ENCODE measurements at regions not wholly inside any gene's neighbourhood (a gene's known extent, or its start where the extent isn't known, plus 50 kb on each side); places are given as distances from the start of the nearest gene placed in this dataset.

DNA sequence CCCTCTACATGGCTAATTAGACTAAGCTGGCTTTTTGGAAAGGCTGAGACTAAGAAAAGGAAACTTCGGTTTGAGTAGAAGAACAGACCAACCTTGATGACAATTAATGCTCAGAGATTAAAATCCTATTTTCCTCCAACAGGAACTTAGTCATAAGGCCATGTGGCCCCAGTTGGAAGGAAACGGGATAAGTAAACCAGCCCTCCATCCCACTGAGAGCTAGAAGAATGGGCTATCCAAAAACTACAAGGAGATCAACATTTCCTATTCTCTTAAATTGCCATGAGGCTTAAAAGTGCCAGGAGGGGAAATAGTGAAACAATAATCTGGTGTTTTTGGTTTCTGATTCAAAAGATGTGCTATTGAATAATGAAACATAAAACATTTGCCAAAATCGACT is 216.6 kb downstream of the PAX3 start:
- Mint-ChIP-seq H3K27me3 (ENCODE audit: low read depth in 3 of 3) (peaks cover 0 to 6% (median 3%) of the 10 kb centered on the region in 3 donors), H3K4me1 (no peaks in the 10 kb centered on the region), H3K36me3 (no peaks in the 10 kb centered on the region), H3K27ac (no peak overlapping the region), H3K9me3 (peaks cover 0 to 5% (median 4%) of the 10 kb centered on the region in 7 donors), H3K4me3 (no peak overlapping the region)
- Histone ChIP-seq H3K4me2 (replicated peaks; ENCODE audit: extremely low read depth, low read length, poor library complexity, severe bottlenecking) (no peak overlapping the region), H3K9me3 (replicated peaks in 1 of 2; ENCODE audit: control insufficient read depth in 1 of 2, insufficient read depth in 1 of 2, low read length in 2 of 2) (no peaks in the 10 kb centered on the region), H3K27ac (ENCODE audit: low read depth in 1 of 2, low read length in 2 of 2) (no peak overlapping the region), H3K27me3 (ENCODE audit: control insufficient read depth in 2 of 2, insufficient read depth in 2 of 2, low read length in 2 of 2) (no peaks in the 10 kb centered on the region), H3K9ac (ENCODE audit: insufficient read depth, low read length, poor library complexity, severe bottlenecking) (no peak overlapping the region), H3K36me3 (replicated peaks in 1 of 2; ENCODE audit: control insufficient read depth in 1 of 2, insufficient read depth in 2 of 2, low read length in 2 of 2) (no peaks in the 10 kb centered on the region), H3K4me1 (ENCODE audit: control insufficient read depth in 1 of 2, insufficient read depth in 2 of 2, low read length in 2 of 2) (no peaks in the 10 kb centered on the region), H3K79me2 (ENCODE audit: insufficient read depth, low read length) (no peaks in the 10 kb centered on the region), H3K4me3 (replicated peaks in 1 of 3; ENCODE audit: low read depth in 2 of 3, low read length in 3 of 3) (no peak overlapping the region), H4K20me1 (ENCODE audit: insufficient read depth, low read length) (no peaks in the 10 kb centered on the region), H2AFZ (ENCODE audit: insufficient read depth, low read depth, low read length, poor library complexity, severe bottlenecking) (no peak overlapping the region)
- TF ChIP-seq, protein P1, sequence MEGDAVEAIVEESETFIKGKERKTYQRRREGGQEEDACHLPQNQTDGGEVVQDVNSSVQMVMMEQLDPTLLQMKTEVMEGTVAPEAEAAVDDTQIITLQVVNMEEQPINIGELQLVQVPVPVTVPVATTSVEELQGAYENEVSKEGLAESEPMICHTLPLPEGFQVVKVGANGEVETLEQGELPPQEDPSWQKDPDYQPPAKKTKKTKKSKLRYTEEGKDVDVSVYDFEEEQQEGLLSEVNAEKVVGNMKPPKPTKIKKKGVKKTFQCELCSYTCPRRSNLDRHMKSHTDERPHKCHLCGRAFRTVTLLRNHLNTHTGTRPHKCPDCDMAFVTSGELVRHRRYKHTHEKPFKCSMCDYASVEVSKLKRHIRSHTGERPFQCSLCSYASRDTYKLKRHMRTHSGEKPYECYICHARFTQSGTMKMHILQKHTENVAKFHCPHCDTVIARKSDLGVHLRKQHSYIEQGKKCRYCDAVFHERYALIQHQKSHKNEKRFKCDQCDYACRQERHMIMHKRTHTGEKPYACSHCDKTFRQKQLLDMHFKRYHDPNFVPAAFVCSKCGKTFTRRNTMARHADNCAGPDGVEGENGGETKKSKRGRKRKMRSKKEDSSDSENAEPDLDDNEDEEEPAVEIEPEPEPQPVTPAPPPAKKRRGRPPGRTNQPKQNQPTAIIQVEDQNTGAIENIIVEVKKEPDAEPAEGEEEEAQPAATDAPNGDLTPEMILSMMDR (IDR thresholded peaks at IDR 0.05), result no peak
- DNase-seq, result no peak
- no CpG with 5 or more reads among the region's 3 CpGs for WGBS (ENCODE audit: insufficient coverage)
- intact Hi-C loops (cut with micrococcal nuclease), result no loop called here

DNA sequence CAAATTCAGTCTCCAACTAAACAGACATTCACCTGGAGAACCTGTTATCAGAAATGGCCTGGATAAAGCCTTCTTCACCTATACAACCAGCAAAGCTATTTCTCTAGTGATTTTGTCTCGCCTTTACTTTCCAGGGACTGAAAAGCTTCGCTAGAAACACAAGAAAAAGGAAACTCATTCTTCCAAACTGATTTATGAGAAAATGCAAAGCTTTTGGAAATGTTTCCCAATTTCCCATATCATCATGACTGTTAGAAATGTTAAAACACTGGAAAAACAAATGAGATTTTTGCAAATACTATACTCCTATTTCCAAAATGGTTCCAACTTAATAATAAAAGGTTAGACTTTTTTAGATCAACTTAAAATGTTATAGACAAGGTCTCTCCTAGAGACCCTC is 218.7 kb downstream of the PAX3 start:
- Histone ChIP-seq H2AFZ (ENCODE audit: insufficient read depth, low read depth, low read length, poor library complexity, severe bottlenecking) (no peak overlapping the region), H3K4me2 (replicated peaks; ENCODE audit: extremely low read depth, low read length, poor library complexity, severe bottlenecking) (no peak overlapping the region), H4K20me1 (ENCODE audit: insufficient read depth, low read length) (no peaks in the 10 kb centered on the region), H3K36me3 (replicated peaks in 1 of 2; ENCODE audit: control insufficient read depth in 1 of 2, insufficient read depth in 2 of 2, low read length in 2 of 2) (no peaks in the 10 kb centered on the region), H3K27ac (ENCODE audit: low read depth in 1 of 2, low read length in 2 of 2) (no peak overlapping the region), H3K4me1 (ENCODE audit: control insufficient read depth in 1 of 2, insufficient read depth in 2 of 2, low read length in 2 of 2) (no peaks in the 10 kb centered on the region), H3K9me3 (replicated peaks in 1 of 2; ENCODE audit: control insufficient read depth in 1 of 2, insufficient read depth in 1 of 2, low read length in 2 of 2) (no peaks in the 10 kb centered on the region), H3K4me3 (replicated peaks in 1 of 3; ENCODE audit: low read depth in 2 of 3, low read length in 3 of 3) (no peak overlapping the region), H3K9ac (ENCODE audit: insufficient read depth, low read length, poor library complexity, severe bottlenecking) (no peak overlapping the region), H3K27me3 (ENCODE audit: control insufficient read depth in 2 of 2, insufficient read depth in 2 of 2, low read length in 2 of 2) (no peaks in the 10 kb centered on the region), H3K79me2 (ENCODE audit: insufficient read depth, low read length) (no peaks in the 10 kb centered on the region)
- WGBS (ENCODE audit: insufficient coverage), result 100% methylated on average over 1 of the region's 2 CpGs
- TF ChIP-seq, protein P1 (IDR thresholded peaks at IDR 0.05), result no peak
- H3K4me1 Mint-ChIP-seq, result no peaks in the 10 kb centered on the region
- DNase-seq, result no peak
- H3K4me3 Mint-ChIP-seq, result no peak overlapping the region
- H3K36me3 Mint-ChIP-seq, result no peaks in the 10 kb centered on the region
- peaks cover 0 to 4% (median 3%) of the 10 kb centered on the region in 3 donors for H3K27me3 Mint-ChIP-seq (ENCODE audit: low read depth in 3 of 3)
- peaks cover 0 to 5% (median 2%) of the 10 kb centered on the region in 7 donors for H3K9me3 Mint-ChIP-seq
- no peak overlapping the region for H3K27ac Mint-ChIP-seq
- intact Hi-C loops (cut with micrococcal nuclease), result no loop called here

Measured in CD14-positive monocyte (primary cell).